KOPT-K1 (cell line): ENCODE measurements at regions not wholly inside any gene's neighbourhood (a gene's known extent, or its start where the extent isn't known, plus 50 kb on each side); places are given as distances from the start of the nearest gene placed in this dataset.

Experiments used
- H3K27ac ChIP-seq: fragments of 200-600 bp; sonication (generic); 2 replicates; pipeline ENCODE4 v1.5.1; 2016; ENCODE audit warnings: antibody characterized with exemption, mild to moderate bottlenecking, low read depth, low read length; ENCODE audit not compliant: poor library complexity, severe bottlenecking
- H3K36me3 ChIP-seq: fragments of 200-600 bp; sonication (generic); 2 replicates; pipeline ENCODE4 v1.5.1; 2017; ENCODE audit warnings: antibody characterized with exemption, mild to moderate bottlenecking, low read length, moderate library complexity; ENCODE audit not compliant: insufficient read depth
- H3K9me3 ChIP-seq: fragments of 200-600 bp; sonication (generic); 2 replicates; pipeline ENCODE4 v1.5.1; 2017; ENCODE audit warnings: antibody characterized with exemption, low read length, mild to moderate bottlenecking; ENCODE audit not compliant: insufficient read depth, poor library complexity, severe bottlenecking

GRCh38 chr13:85236413-85236812 lies 562.8 kb downstream of the SLITRK6 start:
- Histone ChIP-seq H3K27ac (no peak overlapping the region), H3K36me3 (no peaks in the 10 kb centered on the region), H3K9me3 (no peaks in the 10 kb centered on the region)

- Histone ChIP-seq H3K9me3 (no peaks in the 10 kb centered on the region), H3K36me3 (no peaks in the 10 kb centered on the region), H3K27ac (no peak overlapping the region)
These were observed 568.5 kb downstream of the SLITRK6 start for GRCh38 chr13:85230691-85231093.

GRCh38 chr13:85228692-85229091 lies 570.5 kb downstream of the SLITRK6 start:
- Histone ChIP-seq H3K36me3 (no peaks in the 10 kb centered on the region), H3K9me3 (no peaks in the 10 kb centered on the region), H3K27ac (no peak overlapping the region)

GRCh38 chr13:85223883-85224656 lies 575.1 kb downstream of the SLITRK6 start:
- H3K27ac ChIP-seq = no peak overlapping the region
- no peaks in the 10 kb centered on the region for H3K36me3 ChIP-seq
- H3K9me3 ChIP-seq = no peaks in the 10 kb centered on the region

GRCh38 chr13:85216576-85216975 lies 582.6 kb downstream of the SLITRK6 start:
- Histone ChIP-seq H3K36me3 (no peaks in the 10 kb centered on the region), H3K27ac (no peak overlapping the region), H3K9me3 (no peaks in the 10 kb centered on the region)

GRCh38 chr13:85212692-85213091 lies 586.5 kb downstream of the SLITRK6 start:
- no peak overlapping the region for H3K27ac ChIP-seq
- no peaks in the 10 kb centered on the region for H3K36me3 ChIP-seq
- H3K9me3 ChIP-seq = no peaks in the 10 kb centered on the region

GRCh38 chr13:85204668-85205344 lies 594.4 kb downstream of the SLITRK6 start:
- Histone ChIP-seq H3K27ac (no peak overlapping the region), H3K9me3 (peaks cover 13% of the 10 kb centered on the region), H3K36me3 (no peaks in the 10 kb centered on the region)

- Histone ChIP-seq H3K36me3 (no peaks in the 10 kb centered on the region), H3K9me3 (no peaks in the 10 kb centered on the region), H3K27ac (no peak overlapping the region)
These were observed 601.8 kb downstream of the SLITRK6 start for GRCh38 chr13:85197431-85197830.

- Histone ChIP-seq H3K27ac (no peak overlapping the region), H3K36me3 (no peaks in the 10 kb centered on the region), H3K9me3 (no peaks in the 10 kb centered on the region)
These were observed 604.7 kb downstream of the SLITRK6 start for GRCh38 chr13:85194482-85194881.

GRCh38 chr13:85191996-85192718 lies 607.1 kb downstream of the SLITRK6 start:
- Histone ChIP-seq H3K36me3 (no peaks in the 10 kb centered on the region), H3K27ac (no peak overlapping the region), H3K9me3 (no peaks in the 10 kb centered on the region)

- H3K36me3 ChIP-seq = no peaks in the 10 kb centered on the region
- H3K27ac ChIP-seq = no peak overlapping the region
- H3K9me3 ChIP-seq = no peaks in the 10 kb centered on the region
These were observed 612.7 kb downstream of the SLITRK6 start for GRCh38 chr13:85186356-85187045.

- H3K9me3 ChIP-seq = no peaks in the 10 kb centered on the region
- no peak overlapping the region for H3K27ac ChIP-seq
- no peaks in the 10 kb centered on the region for H3K36me3 ChIP-seq
These were observed 624.9 kb downstream of the SLITRK6 start for GRCh38 chr13:85174291-85174690.

GRCh38 chr13:85170372-85170771 lies 628.8 kb downstream of the SLITRK6 start:
- no peaks in the 10 kb centered on the region for H3K9me3 ChIP-seq
- no peak overlapping the region for H3K27ac ChIP-seq
- H3K36me3 ChIP-seq = no peaks in the 10 kb centered on the region

- Histone ChIP-seq H3K36me3 (no peaks in the 10 kb centered on the region), H3K9me3 (peaks cover 8% of the 10 kb centered on the region), H3K27ac (no peak overlapping the region)
These were observed 632.3 kb downstream of the SLITRK6 start for GRCh38 chr13:85166891-85167290.

GRCh38 chr13:85163063-85163462 lies 636.2 kb downstream of the SLITRK6 start:
- peaks cover 8% of the 10 kb centered on the region for H3K9me3 ChIP-seq
- H3K27ac ChIP-seq = no peak overlapping the region
- no peaks in the 10 kb centered on the region for H3K36me3 ChIP-seq
